ENCODE measurements at regions not wholly inside any gene's neighbourhood (a gene's known extent, or its start where the extent isn't known, plus 50 kb on each side); places are given as distances from the start of the nearest gene placed in this dataset.

GRCh38 chrX:102067966-102068723 is 57.3 kb upstream of the TCEAL2 start:
- DNase-seq: peak in 1 of 2 experiments; percentile 0

GRCh38 chrX:102063445-102064074 is 61.9 kb upstream of the TCEAL2 start:
- DNase-seq: no peak

DNA sequence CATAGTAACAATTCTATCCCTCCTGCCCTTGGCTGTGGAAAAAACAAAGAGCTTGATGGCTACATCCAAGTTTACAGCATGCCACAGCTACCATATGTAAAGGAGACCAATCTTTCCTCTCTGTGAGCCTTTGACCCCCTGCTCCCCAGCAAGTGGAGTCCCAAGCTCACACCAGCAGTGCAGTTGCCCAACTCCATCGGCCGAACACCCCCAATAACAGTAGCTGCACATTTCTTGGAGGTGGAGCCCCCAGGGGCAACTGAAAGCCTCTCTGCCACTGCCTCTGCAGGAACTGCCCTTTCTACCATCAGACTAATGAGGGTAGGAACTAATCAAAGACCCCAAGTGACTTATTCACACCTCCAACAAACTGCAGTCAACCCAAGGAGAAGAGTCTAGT is 81.0 kb upstream of the TCEAL2 start:
- DNase-seq: no peak

DNA sequence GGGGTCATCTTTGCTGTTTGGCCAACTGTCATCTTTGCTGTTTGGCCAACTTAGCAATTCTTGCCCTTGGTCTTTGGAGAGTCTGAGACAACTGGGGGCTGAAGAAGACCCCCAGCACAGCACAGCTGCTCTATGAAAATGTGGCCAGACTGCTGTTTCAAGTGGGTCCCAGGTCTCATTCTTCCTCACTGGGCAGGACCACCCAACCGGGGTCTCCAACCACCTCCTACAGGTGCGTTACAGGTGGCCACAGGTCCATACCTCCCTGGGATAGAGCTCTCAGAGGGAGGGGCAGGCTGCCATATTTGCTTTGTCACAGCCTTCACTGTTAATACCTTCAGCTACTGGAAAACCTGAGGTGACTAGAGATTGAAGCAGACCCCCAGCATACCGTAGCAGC is 82.1 kb upstream of the TCEAL2 start:
- no peak for DNase-seq

- DNase-seq: no peak
Observed at GRCh38 chrX:102042372-102043325, 82.8 kb upstream of the TCEAL2 start.

DNA sequence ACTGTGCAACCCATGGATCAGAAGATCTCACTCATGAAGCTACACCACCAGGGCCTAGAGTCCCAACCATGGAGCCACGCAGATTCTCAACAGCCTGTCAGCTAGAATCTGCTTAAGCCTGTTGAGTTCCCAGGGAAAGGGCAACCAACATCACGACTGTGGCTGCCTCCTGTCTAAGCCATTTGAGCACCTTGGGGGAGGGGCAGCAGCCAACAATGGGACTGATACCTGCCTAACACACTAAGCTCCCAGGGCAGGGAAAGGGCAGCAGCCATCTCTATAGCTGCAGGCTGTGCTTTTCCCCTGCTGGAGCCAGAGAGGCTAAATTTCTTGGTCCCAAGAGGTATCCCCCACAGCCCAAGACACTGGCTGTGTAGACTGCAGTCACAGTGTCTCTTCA is 96.5 kb upstream of the TCEAL2 start:
- no peak for DNase-seq

DNA sequence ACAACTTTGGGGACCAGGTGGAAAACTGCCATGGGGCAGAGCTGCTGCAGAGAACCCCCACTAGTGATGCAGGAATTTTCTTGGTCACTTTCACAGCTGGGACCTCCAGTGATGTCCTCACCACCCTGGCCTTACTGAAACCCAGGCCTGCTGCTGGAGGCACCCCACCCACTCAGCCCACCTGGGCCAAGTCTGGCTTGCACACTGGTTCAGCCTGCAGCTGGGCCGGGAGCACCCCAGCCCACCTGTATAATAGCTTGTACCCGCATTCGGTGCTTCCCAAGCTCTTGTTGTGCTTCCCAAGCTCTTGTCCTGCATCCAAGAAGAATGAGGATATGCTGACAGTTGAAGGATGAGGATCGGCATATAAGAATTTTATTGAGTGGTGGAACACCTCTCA is 86.4 kb upstream of the ZMAT1 start:
- DNase-seq: no peak

DNA sequence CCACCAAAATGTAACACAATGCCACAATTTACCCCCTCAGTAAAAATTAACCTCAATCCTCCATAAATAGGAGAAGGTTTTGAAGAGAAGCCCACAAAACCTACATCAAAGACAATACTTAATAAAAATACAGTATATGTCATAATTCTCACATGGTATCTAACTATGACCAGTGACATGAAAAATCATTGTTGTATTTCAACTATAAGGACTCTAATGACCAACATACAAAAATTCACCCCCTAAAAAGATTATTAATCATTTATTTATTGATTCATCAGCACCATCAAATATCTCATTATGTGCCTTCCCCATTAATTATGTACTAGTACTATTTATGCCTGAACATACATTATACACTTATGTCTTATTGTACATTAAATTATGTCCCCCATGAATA is 77.1 kb upstream of the ZMAT1 start:
- no peak for DNase-seq

- no peak for DNase-seq
Observed at GRCh38 chrX:101999644-102000539, 68.1 kb upstream of the ZMAT1 start.

DNA sequence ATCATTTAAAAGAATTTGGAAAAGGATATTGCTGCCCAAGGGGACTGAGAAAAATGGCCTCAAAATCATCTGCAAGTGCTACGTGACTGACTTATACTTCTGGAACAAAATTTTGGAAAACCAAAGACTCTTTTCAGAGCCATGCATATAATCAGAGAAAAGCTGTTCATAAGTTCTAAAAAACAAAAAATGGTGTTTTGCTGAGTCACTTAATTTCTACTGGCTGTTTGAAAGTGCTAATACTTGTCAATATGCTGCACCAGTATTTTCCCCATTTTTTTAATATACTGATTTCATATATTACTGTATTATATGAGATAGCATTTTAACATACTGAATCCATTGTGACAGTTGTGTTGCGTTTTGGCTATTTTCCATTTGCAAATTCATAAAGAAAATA is 61.5 kb upstream of the ZMAT1 start:
- no peak for DNase-seq

GRCh38 chrX:101986586-101986985 is 54.8 kb upstream of the ZMAT1 start:
- DNase-seq: no peak

Measured in cerebellar nuclear complex (tissue), 1 donor.